Superior temporal gyrus (tissue), 1 donor: ENCODE measurements at regions not wholly inside any gene's neighbourhood (a gene's known extent, or its start where the extent isn't known, plus 50 kb on each side); places are given as distances from the start of the nearest gene placed in this dataset.
"Not testable (repeated sequence)": the region's sequence is repeated elsewhere in the genome, so short reads cannot be mapped to it uniquely, and the experiment has no call there.

Experiments
- DNase-seq: peaks from one replicate; pipeline ENCODE4 v3.0.0-alpha.2; 2016; ENCODE audit errors: extremely low spot score

DNA sequence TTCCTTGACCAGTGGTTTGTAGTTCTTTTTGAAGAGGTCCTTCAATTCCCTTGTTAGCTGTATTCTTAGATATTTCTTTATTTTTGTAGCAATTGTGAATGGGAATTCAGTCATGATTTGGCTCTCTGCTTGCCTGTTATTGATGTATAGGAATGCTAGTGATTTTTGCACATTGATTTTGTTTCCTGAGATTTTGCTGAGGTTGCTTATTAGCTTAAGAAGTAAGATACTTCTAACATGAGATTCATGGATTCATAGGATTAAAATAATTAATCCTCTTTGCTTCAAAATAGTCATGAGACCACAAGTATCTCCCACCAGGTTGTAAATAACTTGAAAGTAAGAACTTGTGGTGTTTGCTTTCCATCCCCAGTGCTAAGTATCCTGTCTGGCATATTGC, 308.9 kb downstream of the DTHD1 start:
- no peak for DNase-seq

DNA sequence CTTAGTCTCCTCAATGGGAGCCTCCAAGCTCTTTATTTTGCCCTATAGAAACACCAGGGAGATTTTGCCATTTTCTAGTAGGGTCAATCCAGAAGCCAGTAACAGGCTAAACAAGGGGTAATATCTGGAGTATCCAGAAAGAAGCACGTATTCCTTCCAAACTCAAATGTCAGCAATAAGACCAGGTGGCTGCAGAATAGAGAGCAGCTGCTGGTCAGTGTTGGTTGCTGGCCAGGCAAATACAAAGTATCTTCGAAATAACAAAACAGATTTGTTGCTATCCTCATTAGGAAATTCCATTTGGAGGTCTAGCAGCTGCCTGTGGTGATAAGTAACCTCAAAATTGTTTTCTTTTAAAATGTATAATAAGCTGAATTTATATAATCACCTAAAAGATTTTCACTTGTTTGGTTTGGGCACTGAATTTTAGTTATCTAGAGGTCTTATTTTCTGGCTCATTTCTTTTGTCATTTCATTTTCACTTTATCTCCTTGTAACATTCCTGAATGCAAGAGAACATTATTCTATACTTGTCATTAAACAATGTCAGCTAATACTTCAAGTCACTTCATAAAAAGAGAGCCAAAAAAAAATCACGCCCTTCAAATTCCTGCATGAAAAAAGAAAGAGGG, 320.6 kb downstream of the DTHD1 start:
- no peak for DNase-seq

GRCh38 chr4:36609661-36610060, 328.2 kb downstream of the DTHD1 start:
- no peak for DNase-seq

DNA sequence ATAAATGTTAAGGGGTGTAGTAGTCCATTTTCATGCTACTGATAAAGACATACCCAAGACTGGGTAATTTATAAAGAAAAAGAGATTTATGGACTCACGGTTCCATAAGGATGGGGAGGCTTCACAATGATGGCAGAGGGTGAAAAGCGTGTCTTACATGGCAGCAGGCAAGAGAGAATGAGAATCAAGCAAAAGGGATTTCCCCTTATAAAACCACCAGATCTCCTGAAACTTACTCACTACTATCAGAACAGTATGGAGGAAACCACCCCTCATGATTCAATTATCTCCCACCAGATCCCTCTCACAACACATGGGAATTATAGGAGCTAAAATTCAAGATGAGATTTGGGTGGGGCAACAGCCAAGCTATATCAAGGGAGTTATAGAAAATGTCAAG, 329.2 kb downstream of the DTHD1 start:
- DNase-seq = no peak

GRCh38 chr4:36613142-36613541, 331.7 kb downstream of the DTHD1 start:
- not testable (repeated sequence) for DNase-seq

DNA sequence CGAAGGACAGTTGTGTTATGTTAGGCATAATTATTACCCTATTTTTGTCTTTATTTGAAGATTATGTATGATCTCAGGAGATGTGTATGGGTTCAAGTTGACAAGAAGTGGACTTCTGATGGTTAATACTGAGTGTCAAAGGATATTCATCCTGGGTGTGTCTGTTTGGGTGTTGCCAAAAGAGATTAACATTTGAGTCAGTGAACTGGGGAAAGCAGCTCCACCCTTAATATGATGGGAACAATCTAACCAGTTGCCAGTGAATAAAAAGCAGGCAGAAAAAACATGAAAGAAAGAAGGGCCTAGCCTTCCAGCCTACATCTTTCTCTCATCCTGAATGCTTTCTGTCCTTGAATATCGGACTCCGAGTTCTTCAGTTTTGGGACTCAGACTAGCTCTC, 332.6 kb downstream of the DTHD1 start:
- no peak for DNase-seq

- DNase-seq = no peak
Measured at GRCh38 chr4:36618102-36618501, 336.7 kb downstream of the DTHD1 start.

DNA sequence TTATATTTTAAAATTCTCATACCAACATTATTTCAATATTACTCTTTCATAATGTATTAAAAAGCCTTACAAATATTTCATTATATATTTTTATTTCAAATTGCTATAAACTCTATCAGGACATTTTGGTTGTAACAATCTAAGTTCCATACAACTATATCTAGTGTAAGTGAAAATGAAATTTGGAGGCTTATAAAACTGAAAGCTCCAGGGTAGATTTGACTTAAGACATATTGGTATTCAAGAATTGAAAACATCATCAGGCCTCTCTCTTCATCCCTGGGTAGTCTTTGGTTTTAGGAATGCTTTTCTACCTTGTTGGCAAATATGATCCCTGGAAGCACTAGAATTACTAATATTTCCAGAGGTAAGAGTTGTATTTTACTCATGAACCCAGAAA, 342.6 kb downstream of the DTHD1 start:
- no peak for DNase-seq

GRCh38 chr4:36638273-36638811, 356.9 kb downstream of the DTHD1 start:
- DNase-seq = no peak

DNA sequence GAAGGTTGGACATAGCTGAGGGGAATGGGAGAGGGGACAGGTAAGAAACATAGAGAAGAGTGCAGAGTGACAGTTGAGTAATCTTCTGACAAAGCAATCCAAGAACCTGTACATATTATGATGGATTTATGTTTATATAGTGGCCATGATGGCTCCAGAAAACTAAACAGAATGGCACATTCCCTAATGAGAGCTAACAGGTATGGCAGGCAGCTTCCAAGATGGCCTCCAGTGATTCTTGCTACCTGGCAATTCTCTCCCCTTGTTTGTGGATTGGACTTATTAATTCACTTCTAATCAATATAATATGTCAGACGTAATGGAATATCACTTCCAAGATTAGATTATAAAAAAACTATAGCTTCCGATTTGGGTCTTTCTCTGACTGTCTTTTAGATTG, 359.5 kb downstream of the DTHD1 start:
- no peak for DNase-seq

GRCh38 chr4:36651253-36651652, 369.8 kb downstream of the DTHD1 start:
- DNase-seq = no peak

DNA sequence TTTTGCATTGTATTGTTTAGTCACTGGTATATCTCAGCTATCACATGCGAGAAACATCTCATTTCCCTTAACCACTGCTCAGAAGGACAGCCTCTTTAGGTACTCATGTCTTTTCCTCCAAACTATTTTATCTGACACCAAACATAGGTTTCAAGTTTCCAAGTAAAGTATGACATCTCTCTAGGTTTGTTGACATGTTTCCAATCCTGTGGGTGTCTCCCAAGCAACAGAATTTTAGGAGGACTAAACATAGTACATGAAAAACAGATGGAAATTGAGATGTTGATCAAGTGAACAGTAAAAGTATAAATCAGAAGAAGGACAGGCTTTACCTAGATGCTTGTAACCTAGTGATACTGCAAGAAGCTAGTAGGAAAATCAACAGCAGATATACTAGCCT, 371.4 kb downstream of the DTHD1 start:
- DNase-seq = peak; percentile 18

- no peak for DNase-seq
Measured at GRCh38 chr4:36665985-36666527, 384.6 kb downstream of the DTHD1 start.

- no peak for DNase-seq
Measured at GRCh38 chr4:36675436-36675835, 394.0 kb downstream of the DTHD1 start.

- DNase-seq = peak; percentile 42
Measured at GRCh38 chr4:36676139-36677050, 395.0 kb downstream of the DTHD1 start.

DNA sequence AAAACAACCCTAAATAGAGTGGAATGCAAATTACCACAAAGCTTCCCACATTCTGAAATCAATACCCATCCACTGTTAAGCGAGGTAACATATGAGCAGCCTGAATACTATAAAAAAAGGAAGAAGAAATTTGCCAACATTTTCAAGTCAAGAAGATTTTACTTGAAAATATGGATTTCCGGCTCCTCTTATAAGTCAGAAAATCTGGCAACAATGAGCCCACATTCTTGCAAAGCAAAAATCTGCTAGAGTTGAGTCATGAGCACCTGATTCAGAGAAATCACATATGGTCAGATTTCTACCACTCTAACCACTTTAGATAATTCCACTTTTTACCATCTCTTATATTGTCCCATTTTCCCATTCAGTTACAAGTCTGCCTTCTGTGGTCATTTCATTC, 395.7 kb downstream of the DTHD1 start:
- DNase-seq = peak; percentile 71

- DNase-seq = no peak
Measured at GRCh38 chr4:36677874-36678273, 396.5 kb downstream of the DTHD1 start.

DNA sequence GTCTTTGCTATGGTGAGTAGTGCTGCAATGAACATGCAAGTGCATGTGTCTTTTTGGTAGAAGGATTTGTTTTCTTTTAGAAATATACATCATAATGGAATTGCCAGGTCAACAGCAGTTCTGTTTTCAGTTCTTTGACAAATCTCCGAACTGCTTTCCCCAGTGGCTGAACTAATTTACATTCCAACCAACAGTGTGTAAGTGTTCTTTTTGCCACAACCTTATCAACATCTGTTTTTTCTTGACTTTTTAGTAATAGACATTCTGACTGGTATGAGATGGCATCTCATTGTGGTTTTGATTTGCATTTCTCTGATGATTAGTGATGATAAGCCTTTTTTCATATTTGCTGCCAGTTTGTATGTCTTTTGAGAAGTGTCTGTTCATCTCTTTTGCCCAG, 406.3 kb downstream of the DTHD1 start:
- no peak for DNase-seq

DNA sequence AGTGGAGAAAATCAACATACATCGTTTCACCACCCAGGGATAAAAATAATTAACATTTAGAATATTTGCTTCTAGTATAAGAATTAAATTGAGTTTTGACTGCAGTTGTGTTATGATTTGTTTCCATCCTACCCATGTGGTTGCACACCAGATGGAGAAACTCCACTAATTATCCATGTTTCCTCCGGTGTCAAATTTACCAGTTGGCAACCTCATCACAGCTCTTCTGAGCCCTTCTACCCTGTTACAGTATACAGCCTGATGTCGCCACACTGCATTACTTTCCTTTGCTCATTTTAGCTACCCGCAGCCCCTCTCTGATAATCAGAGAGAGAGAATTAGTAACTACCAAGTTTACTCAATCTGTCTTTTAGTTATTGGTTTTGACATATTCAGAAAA, 411.2 kb downstream of the DTHD1 start:
- DNase-seq = no peak

- DNase-seq = no peak
Measured at GRCh38 chr4:36702245-36702644, 420.8 kb downstream of the DTHD1 start.

- no peak for DNase-seq
Measured at GRCh38 chr4:36704289-36704688, 422.9 kb downstream of the DTHD1 start.

- no peak for DNase-seq
Measured at GRCh38 chr4:36709991-36710390, 428.6 kb downstream of the DTHD1 start.

- DNase-seq = no peak
Measured at GRCh38 chr4:36712013-36712412, 430.6 kb downstream of the DTHD1 start.
